Breast epithelium (tissue), 3 donors: ENCODE measurements at regions not wholly inside any gene's neighbourhood (a gene's known extent, or its start where the extent isn't known, plus 50 kb on each side); places are given as distances from the start of the nearest gene placed in this dataset.

Source experiments
- CTCF ChIP-seq, 3 donors: fragments of 450-650 bp; IDR thresholded peaks; one replicate each; pipeline ENCODE4 v1.5.1; 2016 to 2017; ENCODE audit warnings: antibody characterized with exemption in 3 of 3, mild to moderate bottlenecking in 3 of 3, moderate library complexity in 3 of 3
- POLR2A ChIP-seq: fragments of 450-650 bp; IDR thresholded peaks from one replicate; pipeline ENCODE4 v1.6.1; 2016; ENCODE audit warnings: antibody characterized with exemption, mild to moderate bottlenecking, moderate library complexity
- POLR2AphosphoS5 ChIP-seq, 3 donors: sonication (generic); formaldehyde crosslinking; IDR thresholded peaks; one replicate each; pipeline ENCODE4 v1.6.1; 2017; ENCODE audit warnings: antibody characterized with exemption in 3 of 3

- TF ChIP-seq CTCF (IDR thresholded peaks at IDR 0.05) (no peak), POLR2A (no peak), POLR2AphosphoS5 (IDR thresholded peaks at IDR 0.05) (no peak)
Measured at GRCh38 chr16:63050391-63050790, 1014.2 kb upstream of the CDH8 start.
